Suprapubic skin (tissue), 4 donors: ENCODE measurements at regions not wholly inside any gene's neighbourhood (a gene's known extent, or its start where the extent isn't known, plus 50 kb on each side); places are given as distances from the start of the nearest gene placed in this dataset.

Experiments used
- DNase-seq, 2 donors: peaks; one replicate each; pipeline ENCODE4 v3.0.0-alpha.2; 2019; ENCODE audit warnings: low spot score in 2 of 2
- H3K27ac ChIP-seq: fragments of 200-600 bp; sonication (generic); one replicate; pipeline ENCODE4 v1.5.1; 2019
- H3K27me3 ChIP-seq: fragments of 200-600 bp; sonication (generic); one replicate; pipeline ENCODE4 v1.5.1; 2019
- H3K36me3 ChIP-seq: fragments of 200-600 bp; sonication (generic); one replicate; pipeline ENCODE4 v1.5.1; 2019
- H3K4me1 ChIP-seq: fragments of 200-600 bp; sonication (generic); one replicate; pipeline ENCODE4 v1.5.1; 2019
- H3K4me3 ChIP-seq: fragments of 200-600 bp; sonication (generic); one replicate; pipeline ENCODE4 v1.5.1; 2019; ENCODE audit warnings: mild to moderate bottlenecking
- H3K9me3 ChIP-seq: fragments of 200-600 bp; sonication (generic); one replicate; pipeline ENCODE4 v1.5.1; 2019
- CTCF ChIP-seq, 2 donors: fragments of 200-600 bp in 1 of 2; fragments of 450-650 bp in 1 of 2; sonication (generic) in 1 of 2; IDR thresholded peaks; one replicate each; pipeline ENCODE4 v1.5.1; 2016 to 2019; ENCODE audit warnings: antibody characterized with exemption in 2 of 2, mild to moderate bottlenecking in 1 of 2, moderate library complexity in 1 of 2
- EP300 ChIP-seq: sonication (generic); formaldehyde crosslinking; IDR thresholded peaks from one replicate; pipeline ENCODE4 v1.6.1; 2017; ENCODE audit warnings: antibody characterized with exemption
- POLR2A ChIP-seq, 2 donors: fragments of 450-650 bp; IDR thresholded peaks; one replicate each; pipeline ENCODE4 v1.6.1; 2017; ENCODE audit warnings: antibody characterized with exemption in 2 of 2, mild to moderate bottlenecking in 2 of 2, moderate library complexity in 2 of 2
- POLR2AphosphoS5 ChIP-seq, 3 donors: sonication (generic); formaldehyde crosslinking; IDR thresholded peaks; one replicate each; pipeline ENCODE4 v1.6.1; 2017; ENCODE audit warnings: antibody characterized with exemption in 3 of 3
- WGBS: methylation state at CpG from one replicate; pipeline ENCODE4 v1.1.5; 2018; 5-methylcytosine and 5-hydroxymethylcytosine counted together

- 43% methylated on average over 1 of the region's 1 CpG for WGBS
These were observed 346.2 kb upstream of the MEX3C start for GRCh38 chr18:51543658-51544155.

GRCh38 chr18:51545446-51545845, 348.0 kb upstream of the MEX3C start:
- Histone ChIP-seq H3K4me1 (no peaks in the 10 kb centered on the region), H3K27ac (no peak overlapping the region), H3K9me3 (no peaks in the 10 kb centered on the region), H3K27me3 (no peaks in the 10 kb centered on the region), H3K36me3 (no peaks in the 10 kb centered on the region), H3K4me3 (no peak overlapping the region)
- TF ChIP-seq POLR2A (IDR thresholded peaks at IDR 0.05) (no peak), EP300 (no peak), POLR2AphosphoS5 (IDR thresholded peaks at IDR 0.05) (no peak), CTCF (IDR thresholded peaks at IDR 0.05) (no peak)
- WGBS = 88% methylated on average over 4 of the region's 4 CpGs
- DNase-seq = no peak

More at GRCh38 chr18:51543658-51544155, 346.2 kb upstream of the MEX3C start:
- H3K4me1 ChIP-seq = no peaks in the 10 kb centered on the region
- TF ChIP-seq POLR2AphosphoS5 (IDR thresholded peaks at IDR 0.05) (no peak), CTCF (IDR thresholded peaks at IDR 0.05) (no peak), EP300 (no peak), POLR2A (IDR thresholded peaks at IDR 0.05) (no peak)
- H3K27ac ChIP-seq = no peak overlapping the region
- no peak for DNase-seq
- no peaks in the 10 kb centered on the region for H3K36me3 ChIP-seq
- H3K4me3 ChIP-seq = no peak overlapping the region
- H3K27me3 ChIP-seq = no peaks in the 10 kb centered on the region
- no peaks in the 10 kb centered on the region for H3K9me3 ChIP-seq

GRCh38 chr18:51559198-51559901, 361.9 kb upstream of the MEX3C start:
- Histone ChIP-seq H3K36me3 (no peaks in the 10 kb centered on the region), H3K9me3 (no peaks in the 10 kb centered on the region), H3K4me3 (no peak overlapping the region), H3K4me1 (no peaks in the 10 kb centered on the region), H3K27me3 (no peaks in the 10 kb centered on the region), H3K27ac (no peak overlapping the region)
- DNase-seq = no peak
- no peak for TF ChIP-seq POLR2A (IDR thresholded peaks at IDR 0.05)
- no peak for TF ChIP-seq POLR2AphosphoS5 (IDR thresholded peaks at IDR 0.05)
- no peak for TF ChIP-seq EP300
- no peak for TF ChIP-seq CTCF (IDR thresholded peaks at IDR 0.05)
- 71% methylated on average over 2 of the region's 2 CpGs for WGBS

GRCh38 chr18:51559902-51560287, 362.4 kb upstream of the MEX3C start:
- H3K36me3 ChIP-seq = no peaks in the 10 kb centered on the region
- H3K9me3 ChIP-seq = no peaks in the 10 kb centered on the region
- no peak overlapping the region for H3K4me3 ChIP-seq
- 72% methylated on average over 1 of the region's 1 CpG for WGBS
- DNase-seq = no peak
- no peak overlapping the region for H3K27ac ChIP-seq
- TF ChIP-seq POLR2A (IDR thresholded peaks at IDR 0.05) (no peak), POLR2AphosphoS5 (IDR thresholded peaks at IDR 0.05) (no peak), CTCF (IDR thresholded peaks at IDR 0.05) (no peak), EP300 (no peak)
- no peaks in the 10 kb centered on the region for H3K4me1 ChIP-seq
- no peaks in the 10 kb centered on the region for H3K27me3 ChIP-seq

GRCh38 chr18:51561821-51562220, 364.3 kb upstream of the MEX3C start:
- no peak for DNase-seq
- H3K27ac ChIP-seq = no peak overlapping the region
- H3K9me3 ChIP-seq = no peaks in the 10 kb centered on the region
- H3K36me3 ChIP-seq = no peaks in the 10 kb centered on the region
- no peak for TF ChIP-seq CTCF (IDR thresholded peaks at IDR 0.05)
- no peak for TF ChIP-seq POLR2A (IDR thresholded peaks at IDR 0.05)
- TF ChIP-seq POLR2AphosphoS5 (IDR thresholded peaks at IDR 0.05) = no peak
- TF ChIP-seq EP300 = no peak
- H3K27me3 ChIP-seq = no peaks in the 10 kb centered on the region
- H3K4me3 ChIP-seq = no peak overlapping the region
- H3K4me1 ChIP-seq = no peaks in the 10 kb centered on the region
- WGBS = 73% methylated on average over 4 of the region's 4 CpGs
